NCI-H1105 (cell line): ENCODE measurements at regions not wholly inside any gene's neighbourhood (a gene's known extent, or its start where the extent isn't known, plus 50 kb on each side); places are given as distances from the start of the nearest gene placed in this dataset.

ENCODE experiments used
- DNase-seq: peaks from one replicate; lab custom pipeline; 2025; lab: John Stamatoyannopoulos, UW

DNA sequence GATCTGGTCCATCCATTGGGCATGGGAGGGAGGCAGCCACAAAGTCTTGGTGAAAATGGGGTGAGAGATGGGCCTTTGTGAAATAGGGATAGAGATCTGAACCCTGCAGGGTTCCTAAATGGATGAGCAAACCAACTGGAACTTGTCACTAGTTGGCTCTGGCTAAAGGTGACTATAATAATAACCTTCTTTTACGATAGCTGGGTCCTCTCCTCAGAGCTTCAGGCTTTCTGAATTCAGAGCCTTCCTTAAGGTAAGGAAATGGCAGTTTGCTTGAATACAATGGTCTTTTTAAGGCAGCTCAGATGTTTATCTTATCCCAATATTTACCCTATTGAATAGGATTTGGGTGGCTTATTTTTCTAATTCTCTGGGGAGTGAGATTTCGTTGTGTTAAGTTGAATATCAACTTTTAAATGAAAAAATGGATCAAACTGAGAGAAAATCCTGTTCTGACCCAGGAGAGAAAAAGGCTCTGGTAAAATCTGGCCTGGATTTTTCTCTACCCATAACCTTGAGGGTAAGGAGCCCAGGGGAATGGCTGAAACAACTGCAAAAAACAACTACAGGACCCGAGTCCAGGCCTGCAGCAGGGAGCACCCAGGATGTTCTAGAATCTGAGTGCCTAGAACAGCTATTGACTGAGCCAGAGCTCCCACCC, 61.1 kb upstream of the CXCR4 start:
- no peak for DNase-seq

DNA sequence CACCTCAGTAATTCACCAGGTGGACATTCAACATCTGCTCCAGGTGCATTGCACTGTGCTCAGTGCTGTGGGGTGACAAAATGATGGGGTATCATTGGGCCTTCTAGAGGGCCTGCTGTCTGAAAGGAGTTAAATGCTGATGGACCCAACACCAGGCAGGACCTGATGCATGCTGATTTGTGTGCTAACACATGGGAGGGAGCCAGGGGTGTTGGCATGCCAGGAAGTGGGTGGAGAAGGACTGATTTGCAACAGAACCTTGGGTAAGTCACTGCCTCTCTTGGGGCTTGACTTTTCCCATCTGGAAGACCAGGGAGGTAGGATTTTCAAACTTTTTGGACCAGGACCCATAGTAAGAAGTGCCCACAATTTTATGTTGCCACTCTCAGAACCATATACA, 57.9 kb upstream of the CXCR4 start:
- DNase-seq, result no peak

DNA sequence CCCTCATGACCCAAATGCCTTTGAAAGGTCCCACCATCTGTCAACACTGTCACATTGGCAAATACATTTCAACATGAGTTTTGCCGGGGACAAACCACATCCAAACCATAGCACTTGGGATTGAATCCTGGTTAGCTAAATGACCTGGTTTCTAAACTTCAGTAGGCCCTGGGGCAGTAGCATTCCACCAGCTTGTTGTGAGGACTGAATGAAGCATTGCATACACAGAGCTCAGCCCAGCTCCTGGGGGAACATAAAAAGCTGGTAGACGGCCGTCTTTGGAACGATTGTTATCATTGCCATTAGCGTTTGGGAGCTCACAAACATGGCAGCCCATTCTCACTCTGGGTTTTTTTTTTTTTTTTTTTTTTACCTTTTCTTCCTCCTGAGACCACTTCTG, 57.5 kb upstream of the CXCR4 start:
- DNase-seq, result no peak

DNA sequence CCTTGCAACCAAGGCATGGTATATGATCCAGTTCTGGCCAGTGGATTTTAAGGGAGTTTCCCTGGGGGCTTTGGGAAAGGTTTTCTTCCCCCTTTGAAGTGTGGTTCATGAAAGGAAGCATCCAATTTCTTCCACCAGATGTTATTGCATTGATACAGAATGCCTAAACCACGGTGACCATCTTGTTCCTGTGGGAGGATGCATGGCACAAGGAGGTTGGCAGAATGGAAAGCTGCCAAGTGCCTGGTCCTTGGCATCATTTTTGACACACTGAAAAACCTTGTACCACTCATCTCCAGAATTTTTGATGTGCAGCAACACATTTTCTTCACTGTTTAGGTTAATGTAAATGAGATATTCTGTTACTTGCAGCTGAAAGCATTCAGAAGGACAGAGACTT, 55.2 kb upstream of the CXCR4 start:
- DNase-seq, result no peak

DNA sequence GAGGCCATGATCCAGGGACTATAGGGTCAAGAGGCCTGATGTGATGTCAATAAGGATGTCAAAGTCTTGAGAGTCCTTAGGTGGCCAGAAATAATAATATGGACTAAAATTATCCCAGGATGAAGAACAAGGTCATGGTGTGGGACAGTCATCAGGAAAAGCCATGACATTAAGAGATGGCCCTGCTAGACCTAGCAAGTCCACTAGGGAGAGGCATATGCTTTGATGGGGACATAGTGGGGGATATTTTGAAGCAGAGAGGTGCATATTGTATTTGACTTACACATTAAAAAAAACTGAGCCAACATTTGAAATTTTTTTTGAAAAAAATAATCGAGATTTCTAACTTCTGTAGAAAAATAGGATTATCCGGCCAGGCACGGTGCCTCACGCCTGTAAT, 53.3 kb upstream of the CXCR4 start:
- DNase-seq, result no peak

DNA sequence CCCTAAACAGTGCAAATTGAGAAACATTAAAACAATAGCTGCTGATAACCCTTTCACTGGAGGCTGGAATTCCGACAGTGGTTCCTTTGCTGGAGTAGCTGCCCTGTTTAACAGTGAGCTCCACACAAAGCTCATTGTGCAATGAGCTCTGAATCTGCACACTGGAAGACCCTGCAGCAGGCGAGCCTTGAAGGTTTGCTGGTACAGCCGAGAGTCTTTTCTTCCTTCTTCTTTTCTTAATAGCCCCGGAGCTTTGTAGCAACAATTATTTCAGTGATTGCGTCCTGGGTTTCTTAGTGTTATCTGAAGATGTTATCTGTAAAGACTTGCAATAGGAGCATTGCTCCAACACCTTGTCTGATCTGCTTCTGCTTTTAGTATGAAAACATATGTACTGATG, 50.8 kb upstream of the CXCR4 start:
- DNase-seq, result no peak

DNA sequence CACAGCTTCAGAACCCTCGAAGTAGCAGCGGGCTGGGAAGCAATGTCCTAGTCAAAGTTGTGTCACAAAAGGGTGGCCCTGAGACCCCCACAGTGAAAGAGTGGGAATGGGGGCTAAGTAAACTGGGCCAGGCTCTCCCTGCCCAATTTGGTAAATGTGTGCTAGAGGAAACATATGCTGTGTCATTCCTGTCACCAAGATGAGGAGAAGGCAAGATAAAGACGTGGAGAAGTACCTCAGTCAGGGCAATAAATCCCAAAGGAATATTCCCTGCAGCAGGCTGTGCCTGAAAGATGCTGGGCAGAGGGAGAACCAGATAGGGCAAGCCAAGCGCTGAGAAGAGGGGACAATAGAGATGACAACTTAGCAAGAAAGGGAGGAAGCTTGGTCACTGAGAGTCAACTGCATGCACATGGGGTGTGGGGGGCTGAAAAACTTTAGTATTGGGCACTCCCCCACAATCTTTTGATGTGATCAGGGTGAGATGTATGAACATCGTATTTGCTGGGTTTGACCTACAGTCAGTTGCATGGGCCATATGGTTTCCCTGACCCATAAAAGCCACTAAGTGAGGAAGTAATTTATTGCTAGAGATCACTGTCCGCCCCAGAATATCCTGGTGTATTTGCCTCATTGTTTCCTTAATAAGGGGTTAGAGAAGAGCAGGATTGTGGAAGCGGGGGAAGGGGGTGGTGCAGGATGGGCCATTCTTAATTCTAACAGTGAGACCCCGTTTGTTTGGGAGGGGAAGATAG, 49.9 kb upstream of the CXCR4 start:
- DNase-seq, result no peak
